Mesodermal cell (in vitro differentiated cells): ENCODE measurements at regions not wholly inside any gene's neighbourhood (a gene's known extent, or its start where the extent isn't known, plus 50 kb on each side); places are given as distances from the start of the nearest gene placed in this dataset.
"Not testable (repeated sequence)": the region's sequence is repeated elsewhere in the genome, so short reads cannot be mapped to it uniquely, and the experiment has no call there.

ENCODE experiments used
- H3K27ac ChIP-seq: 2 replicates; pipeline ENCODE4 v1.7.0; 2013; ENCODE audit warnings: mild to moderate bottlenecking, low read depth, low read length, moderate library complexity; ENCODE audit not compliant: severe bottlenecking
- H3K36me3 ChIP-seq: 2 replicates; pipeline ENCODE4 v1.7.1; 2013; ENCODE audit warnings: mild to moderate bottlenecking, low read length, moderate library complexity; ENCODE audit not compliant: control insufficient read depth, insufficient read depth
- H3K4me1 ChIP-seq: one replicate; pipeline ENCODE4 v1.7.1; 2013; ENCODE audit warnings: mild to moderate bottlenecking, low read length; ENCODE audit not compliant: insufficient read depth, control insufficient read depth, poor library complexity, severe bottlenecking
- H3K4me3 ChIP-seq: 2 replicates; pipeline ENCODE4 v1.7.0; 2013; ENCODE audit warnings: low read length, control low read depth, mild to moderate bottlenecking; ENCODE audit not compliant: insufficient read depth, poor library complexity, severe bottlenecking; ENCODE audit errors: extremely low read depth
- H3K9me3 ChIP-seq: 2 replicates; pipeline ENCODE4 v1.7.1; 2013; ENCODE audit warnings: mild to moderate bottlenecking, low read length, moderate library complexity; ENCODE audit not compliant: control insufficient read depth
- WGBS, 2 experiments: methylation state at CpG; one replicate each; pipeline ENCODE4 v1.1.5; 2013; ENCODE audit warnings: missing lambda C conversion rate in 2 of 2; ENCODE audit not compliant: insufficient coverage in 2 of 2; 5-methylcytosine and 5-hydroxymethylcytosine counted together

- Histone ChIP-seq H3K4me1 (no peaks in the 10 kb centered on the region), H3K27ac (no peak overlapping the region), H3K9me3 (no peaks in the 10 kb centered on the region), H3K36me3 (no peaks in the 10 kb centered on the region), H3K4me3 (no peak overlapping the region)
- 100% methylated on average over 1 of the region's 3 CpGs; no CpG with 5 or more reads in 1 of the 2 experiments for WGBS, 2 experiments
Observed at GRCh38 chr1:101547357-101547756, 310.5 kb downstream of the S1PR1 start.

- Histone ChIP-seq H3K36me3 (no peaks in the 10 kb centered on the region), H3K27ac (no peak overlapping the region), H3K9me3 (no peaks in the 10 kb centered on the region), H3K4me1 (no peaks in the 10 kb centered on the region), H3K4me3 (no peak overlapping the region)
Observed at GRCh38 chr1:101548376-101548775, 311.6 kb downstream of the S1PR1 start.

- no peaks in the 10 kb centered on the region for H3K9me3 ChIP-seq
- H3K27ac ChIP-seq = no peak overlapping the region
- H3K4me3 ChIP-seq = no peak overlapping the region
- no CpG with 5 or more reads among the region's 1 CpG for WGBS, 2 experiments
- H3K4me1 ChIP-seq = no peaks in the 10 kb centered on the region
- H3K36me3 ChIP-seq = no peaks in the 10 kb centered on the region
Observed at GRCh38 chr1:101550581-101550980, 313.8 kb downstream of the S1PR1 start.

GRCh38 chr1:101566883-101567538 is 330.2 kb downstream of the S1PR1 start:
- WGBS, 2 experiments = no CpG with 5 or more reads among the region's 1 CpG
- no peaks in the 10 kb centered on the region for H3K36me3 ChIP-seq
- H3K27ac ChIP-seq = no peak overlapping the region
- no peak overlapping the region for H3K4me3 ChIP-seq
- no peaks in the 10 kb centered on the region for H3K4me1 ChIP-seq
- H3K9me3 ChIP-seq = peaks cover 6% of the 10 kb centered on the region

- no peaks in the 10 kb centered on the region for H3K4me1 ChIP-seq
- no peak overlapping the region for H3K4me3 ChIP-seq
- H3K9me3 ChIP-seq = peaks cover 6% of the 10 kb centered on the region
- no peaks in the 10 kb centered on the region for H3K36me3 ChIP-seq
- H3K27ac ChIP-seq = no peak overlapping the region
- 22 to 43% methylated on average over 2 of the region's 4 CpGs for WGBS, 2 experiments
Observed at GRCh38 chr1:101567582-101568189, 330.9 kb downstream of the S1PR1 start.

- 61 to 64% methylated on average over 3 of the region's 5 CpGs for WGBS, 2 experiments
- Histone ChIP-seq H3K27ac (no peak overlapping the region), H3K4me1 (no peaks in the 10 kb centered on the region), H3K36me3 (no peaks in the 10 kb centered on the region), H3K9me3 (no peaks in the 10 kb centered on the region), H3K4me3 (no peak overlapping the region)
Observed at GRCh38 chr1:101587741-101588140, 350.9 kb downstream of the S1PR1 start.

GRCh38 chr1:101588677-101589076 is 351.9 kb downstream of the S1PR1 start:
- H3K4me1 ChIP-seq = no peaks in the 10 kb centered on the region
- H3K27ac ChIP-seq = no peak overlapping the region
- WGBS, 2 experiments = 100% methylated on average over 1 of the region's 1 CpG; no CpG with 5 or more reads in 1 of the 2 experiments
- no peaks in the 10 kb centered on the region for H3K36me3 ChIP-seq
- H3K9me3 ChIP-seq = no peaks in the 10 kb centered on the region
- H3K4me3 ChIP-seq = no peak overlapping the region

- Histone ChIP-seq H3K4me3 (no peak overlapping the region), H3K36me3 (no peaks in the 10 kb centered on the region), H3K4me1 (no peaks in the 10 kb centered on the region), H3K27ac (no peak overlapping the region), H3K9me3 (no peaks in the 10 kb centered on the region)
- no CpG with 5 or more reads among the region's 1 CpG for WGBS, 2 experiments
Observed at GRCh38 chr1:101592845-101593244, 356.0 kb downstream of the S1PR1 start.

GRCh38 chr1:101595881-101596374 is 359.1 kb downstream of the S1PR1 start:
- no peak overlapping the region for H3K4me3 ChIP-seq
- no peak overlapping the region for H3K27ac ChIP-seq
- no peaks in the 10 kb centered on the region for H3K9me3 ChIP-seq
- no peaks in the 10 kb centered on the region for H3K36me3 ChIP-seq
- no peaks in the 10 kb centered on the region for H3K4me1 ChIP-seq
- no CpG with 5 or more reads among the region's 2 CpGs for WGBS, 2 experiments

- H3K9me3 ChIP-seq, H3K4me3 ChIP-seq, H3K4me1 ChIP-seq, H3K27ac ChIP-seq, H3K36me3 ChIP-seq: not testable (repeated sequence)
- 85 to 92% methylated on average over 4 to 5 of the region's 5 CpGs for WGBS, 2 experiments
Observed at GRCh38 chr1:101600615-101601014, 363.8 kb downstream of the S1PR1 start.

- WGBS, 2 experiments = no CpG with 5 or more reads among the region's 1 CpG
- Histone ChIP-seq H3K27ac (no peak overlapping the region), H3K4me1 (peaks cover 9% of the 10 kb centered on the region), H3K4me3 (no peak overlapping the region), H3K9me3 (no peaks in the 10 kb centered on the region), H3K36me3 (no peaks in the 10 kb centered on the region)
Observed at GRCh38 chr1:101603726-101604125, 366.9 kb downstream of the S1PR1 start.
